H1 (cell line): ENCODE measurements at regions not wholly inside any gene's neighbourhood (a gene's known extent, or its start where the extent isn't known, plus 50 kb on each side); places are given as distances from the start of the nearest gene placed in this dataset.

ENCODE experiments used
- CHD1 ChIP-seq: IDR thresholded peaks from 2 replicates; pipeline ENCODE4 v1.6.1; 2012; ENCODE audit warnings: low read depth, low read length, improper control_type of control experiment
- CHD2 ChIP-seq: IDR thresholded peaks from 2 replicates; pipeline ENCODE4 v1.6.1; 2012; ENCODE audit warnings: low read length, improper control_type of control experiment
- GABPA ChIP-seq: IDR thresholded peaks from 2 replicates; pipeline ENCODE4 v1.6.1; 2011; ENCODE audit warnings: mild to moderate bottlenecking, low read length, moderate library complexity, borderline replicate concordance; ENCODE audit not compliant: insufficient read depth
- RAD21 ChIP-seq, 2 experiments: IDR thresholded peaks in 1 of 2; conservative IDR thresholded peaks in 1 of 2; 2 replicates each; pipeline ENCODE4 v1.6.1; 2011; ENCODE audit warnings: low read depth in 2 of 2, low read length in 2 of 2, improper control_type of control experiment in 1 of 2, inconsistent platforms in 1 of 2, mild to moderate bottlenecking in 1 of 2, moderate library complexity in 1 of 2
- SRF ChIP-seq: IDR thresholded peaks from 2 replicates; pipeline ENCODE4 v1.6.1; 2011; ENCODE audit warnings: mild to moderate bottlenecking, low read depth, low read length, moderate library complexity
- TF ChIP-seq, protein P1 (sequence below): fragments of 300-600 bp; sonication (generic); IDR thresholded peaks from 2 replicates; pipeline ENCODE4 v1.7.1; 2012; ENCODE audit warnings: low read length, moderate library complexity, mild to moderate bottlenecking, inconsistent platforms; ENCODE audit not compliant: insufficient replicate concordance

DNA sequence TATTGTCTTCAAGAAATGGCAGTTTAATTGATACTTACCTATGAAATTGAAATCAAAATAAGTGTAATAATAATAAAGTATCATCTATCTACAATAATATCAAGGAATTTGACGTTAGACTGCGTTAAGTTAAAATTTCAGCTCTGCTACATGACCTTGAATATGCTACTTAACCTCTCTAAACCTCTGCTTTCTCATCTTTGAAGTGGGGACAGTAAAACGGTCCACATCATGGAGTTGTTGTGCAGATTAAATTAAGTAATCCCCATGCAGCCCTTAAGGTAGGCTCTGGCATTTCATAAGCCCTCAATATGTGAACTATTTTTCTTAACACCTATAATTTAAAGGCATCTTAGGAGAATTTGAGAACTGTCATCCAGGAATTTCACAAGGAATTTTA lies 252.4 kb upstream of the PHF14 start (continued):
- TF ChIP-seq CHD2 (no peak), GABPA (no peak), CHD1 (no peak), RAD21 (IDR thresholded peaks at IDR 0.05 in 1 of 2, conservative IDR thresholded peaks at IDR 0.05 in 1 of 2; ENCODE audit: low read depth in 2 of 2, low read length in 2 of 2) (no peak), SRF (no peak)
- TF ChIP-seq, protein P1, sequence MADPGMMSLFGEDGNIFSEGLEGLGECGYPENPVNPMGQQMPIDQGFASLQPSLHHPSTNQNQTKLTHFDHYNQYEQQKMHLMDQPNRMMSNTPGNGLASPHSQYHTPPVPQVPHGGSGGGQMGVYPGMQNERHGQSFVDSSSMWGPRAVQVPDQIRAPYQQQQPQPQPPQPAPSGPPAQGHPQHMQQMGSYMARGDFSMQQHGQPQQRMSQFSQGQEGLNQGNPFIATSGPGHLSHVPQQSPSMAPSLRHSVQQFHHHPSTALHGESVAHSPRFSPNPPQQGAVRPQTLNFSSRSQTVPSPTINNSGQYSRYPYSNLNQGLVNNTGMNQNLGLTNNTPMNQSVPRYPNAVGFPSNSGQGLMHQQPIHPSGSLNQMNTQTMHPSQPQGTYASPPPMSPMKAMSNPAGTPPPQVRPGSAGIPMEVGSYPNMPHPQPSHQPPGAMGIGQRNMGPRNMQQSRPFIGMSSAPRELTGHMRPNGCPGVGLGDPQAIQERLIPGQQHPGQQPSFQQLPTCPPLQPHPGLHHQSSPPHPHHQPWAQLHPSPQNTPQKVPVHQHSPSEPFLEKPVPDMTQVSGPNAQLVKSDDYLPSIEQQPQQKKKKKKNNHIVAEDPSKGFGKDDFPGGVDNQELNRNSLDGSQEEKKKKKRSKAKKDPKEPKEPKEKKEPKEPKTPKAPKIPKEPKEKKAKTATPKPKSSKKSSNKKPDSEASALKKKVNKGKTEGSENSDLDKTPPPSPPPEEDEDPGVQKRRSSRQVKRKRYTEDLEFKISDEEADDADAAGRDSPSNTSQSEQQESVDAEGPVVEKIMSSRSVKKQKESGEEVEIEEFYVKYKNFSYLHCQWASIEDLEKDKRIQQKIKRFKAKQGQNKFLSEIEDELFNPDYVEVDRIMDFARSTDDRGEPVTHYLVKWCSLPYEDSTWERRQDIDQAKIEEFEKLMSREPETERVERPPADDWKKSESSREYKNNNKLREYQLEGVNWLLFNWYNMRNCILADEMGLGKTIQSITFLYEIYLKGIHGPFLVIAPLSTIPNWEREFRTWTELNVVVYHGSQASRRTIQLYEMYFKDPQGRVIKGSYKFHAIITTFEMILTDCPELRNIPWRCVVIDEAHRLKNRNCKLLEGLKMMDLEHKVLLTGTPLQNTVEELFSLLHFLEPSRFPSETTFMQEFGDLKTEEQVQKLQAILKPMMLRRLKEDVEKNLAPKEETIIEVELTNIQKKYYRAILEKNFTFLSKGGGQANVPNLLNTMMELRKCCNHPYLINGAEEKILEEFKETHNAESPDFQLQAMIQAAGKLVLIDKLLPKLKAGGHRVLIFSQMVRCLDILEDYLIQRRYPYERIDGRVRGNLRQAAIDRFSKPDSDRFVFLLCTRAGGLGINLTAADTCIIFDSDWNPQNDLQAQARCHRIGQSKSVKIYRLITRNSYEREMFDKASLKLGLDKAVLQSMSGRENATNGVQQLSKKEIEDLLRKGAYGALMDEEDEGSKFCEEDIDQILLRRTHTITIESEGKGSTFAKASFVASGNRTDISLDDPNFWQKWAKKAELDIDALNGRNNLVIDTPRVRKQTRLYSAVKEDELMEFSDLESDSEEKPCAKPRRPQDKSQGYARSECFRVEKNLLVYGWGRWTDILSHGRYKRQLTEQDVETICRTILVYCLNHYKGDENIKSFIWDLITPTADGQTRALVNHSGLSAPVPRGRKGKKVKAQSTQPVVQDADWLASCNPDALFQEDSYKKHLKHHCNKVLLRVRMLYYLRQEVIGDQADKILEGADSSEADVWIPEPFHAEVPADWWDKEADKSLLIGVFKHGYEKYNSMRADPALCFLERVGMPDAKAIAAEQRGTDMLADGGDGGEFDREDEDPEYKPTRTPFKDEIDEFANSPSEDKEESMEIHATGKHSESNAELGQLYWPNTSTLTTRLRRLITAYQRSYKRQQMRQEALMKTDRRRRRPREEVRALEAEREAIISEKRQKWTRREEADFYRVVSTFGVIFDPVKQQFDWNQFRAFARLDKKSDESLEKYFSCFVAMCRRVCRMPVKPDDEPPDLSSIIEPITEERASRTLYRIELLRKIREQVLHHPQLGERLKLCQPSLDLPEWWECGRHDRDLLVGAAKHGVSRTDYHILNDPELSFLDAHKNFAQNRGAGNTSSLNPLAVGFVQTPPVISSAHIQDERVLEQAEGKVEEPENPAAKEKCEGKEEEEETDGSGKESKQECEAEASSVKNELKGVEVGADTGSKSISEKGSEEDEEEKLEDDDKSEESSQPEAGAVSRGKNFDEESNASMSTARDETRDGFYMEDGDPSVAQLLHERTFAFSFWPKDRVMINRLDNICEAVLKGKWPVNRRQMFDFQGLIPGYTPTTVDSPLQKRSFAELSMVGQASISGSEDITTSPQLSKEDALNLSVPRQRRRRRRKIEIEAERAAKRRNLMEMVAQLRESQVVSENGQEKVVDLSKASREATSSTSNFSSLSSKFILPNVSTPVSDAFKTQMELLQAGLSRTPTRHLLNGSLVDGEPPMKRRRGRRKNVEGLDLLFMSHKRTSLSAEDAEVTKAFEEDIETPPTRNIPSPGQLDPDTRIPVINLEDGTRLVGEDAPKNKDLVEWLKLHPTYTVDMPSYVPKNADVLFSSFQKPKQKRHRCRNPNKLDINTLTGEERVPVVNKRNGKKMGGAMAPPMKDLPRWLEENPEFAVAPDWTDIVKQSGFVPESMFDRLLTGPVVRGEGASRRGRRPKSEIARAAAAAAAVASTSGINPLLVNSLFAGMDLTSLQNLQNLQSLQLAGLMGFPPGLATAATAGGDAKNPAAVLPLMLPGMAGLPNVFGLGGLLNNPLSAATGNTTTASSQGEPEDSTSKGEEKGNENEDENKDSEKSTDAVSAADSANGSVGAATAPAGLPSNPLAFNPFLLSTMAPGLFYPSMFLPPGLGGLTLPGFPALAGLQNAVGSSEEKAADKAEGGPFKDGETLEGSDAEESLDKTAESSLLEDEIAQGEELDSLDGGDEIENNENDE, result no peak
